UCSD-AML1 (cell line): ENCODE measurements at regions not wholly inside any gene's neighbourhood (a gene's known extent, or its start where the extent isn't known, plus 50 kb on each side); places are given as distances from the start of the nearest gene placed in this dataset.
"Not testable (repeated sequence)": the region's sequence is repeated elsewhere in the genome, so short reads cannot be mapped to it uniquely, and the experiment has no call there.

Experiments
- DNase-seq: peaks from one replicate; lab custom pipeline; 2025; ENCODE audit not compliant: unreplicated experiment; lab: John Stamatoyannopoulos, UW

DNA sequence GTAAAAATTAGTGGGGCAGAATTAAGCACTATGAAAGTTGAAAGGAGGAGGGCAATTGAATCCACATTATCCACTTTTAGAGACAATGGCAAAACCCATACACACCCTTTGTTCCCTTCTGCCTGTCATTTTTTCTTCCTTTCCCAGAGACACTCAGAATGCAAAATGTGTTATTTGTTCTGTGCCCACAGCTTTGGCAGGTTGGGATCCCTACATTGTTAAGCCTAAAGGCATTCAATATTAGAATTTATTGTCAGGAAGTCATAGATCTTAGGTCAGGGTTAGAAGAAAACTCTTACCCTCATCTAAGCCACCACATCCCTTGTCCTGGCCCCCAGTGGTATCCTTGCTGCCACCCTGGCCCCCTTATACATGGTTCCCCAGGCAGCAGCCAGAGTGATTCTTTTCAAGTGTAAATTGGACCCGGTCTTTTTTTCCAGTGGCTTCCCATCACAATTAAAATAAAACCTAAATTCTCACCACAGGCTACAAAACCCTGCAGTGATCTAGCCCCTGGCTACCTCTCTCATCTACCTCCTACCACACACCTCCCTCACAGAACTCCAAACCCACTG lies 470.1 kb upstream of the ATP11B start:
- no peak for DNase-seq

DNA sequence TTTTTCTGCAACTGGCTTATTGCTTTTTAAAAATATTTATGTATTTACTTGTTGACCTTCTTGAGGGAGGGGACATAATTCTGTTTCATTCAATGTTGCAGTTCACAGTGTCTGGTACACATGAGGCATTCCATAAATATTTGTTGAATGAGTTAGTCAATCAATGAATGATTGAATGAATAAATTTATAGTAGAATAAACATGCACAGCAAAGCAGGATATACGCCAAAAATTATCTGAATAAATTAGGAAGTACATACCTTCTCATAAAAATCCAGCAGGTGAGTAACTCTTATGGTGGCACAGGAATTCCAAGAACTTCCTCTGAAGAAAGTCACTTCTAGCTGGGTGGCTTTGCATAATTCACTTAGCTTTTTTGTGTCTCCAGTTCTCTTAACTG lies 469.4 kb upstream of the ATP11B start:
- no peak for DNase-seq

GRCh38 chr3:182325213-182325950 lies 467.9 kb upstream of the ATP11B start:
- no peak for DNase-seq

DNA sequence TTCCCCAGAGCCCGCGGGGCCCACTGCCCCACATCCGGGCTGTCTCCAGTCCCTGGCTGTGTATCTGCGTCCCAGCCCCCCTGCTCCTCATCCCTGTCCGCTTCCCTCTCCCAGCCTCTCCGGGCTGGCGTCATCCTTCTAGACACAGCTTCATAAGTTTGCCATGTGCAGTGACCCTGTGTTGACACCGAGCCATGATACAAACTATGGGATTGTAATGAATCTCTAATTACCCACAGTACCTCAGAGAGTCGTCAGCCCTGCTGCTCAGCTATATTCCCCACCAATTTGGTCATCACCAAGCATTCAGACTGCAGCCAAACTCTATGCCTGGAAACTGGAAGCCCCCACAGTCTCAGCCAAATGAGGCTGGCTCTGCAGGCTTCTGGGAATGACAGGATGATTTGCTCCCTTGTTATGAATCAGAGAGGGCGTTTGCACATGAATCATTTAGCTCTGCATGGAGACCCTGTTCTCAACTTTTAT lies 466.1 kb upstream of the ATP11B start:
- DNase-seq, result no peak

GRCh38 chr3:182330646-182331045 lies 462.7 kb upstream of the ATP11B start:
- DNase-seq, result no peak

DNA sequence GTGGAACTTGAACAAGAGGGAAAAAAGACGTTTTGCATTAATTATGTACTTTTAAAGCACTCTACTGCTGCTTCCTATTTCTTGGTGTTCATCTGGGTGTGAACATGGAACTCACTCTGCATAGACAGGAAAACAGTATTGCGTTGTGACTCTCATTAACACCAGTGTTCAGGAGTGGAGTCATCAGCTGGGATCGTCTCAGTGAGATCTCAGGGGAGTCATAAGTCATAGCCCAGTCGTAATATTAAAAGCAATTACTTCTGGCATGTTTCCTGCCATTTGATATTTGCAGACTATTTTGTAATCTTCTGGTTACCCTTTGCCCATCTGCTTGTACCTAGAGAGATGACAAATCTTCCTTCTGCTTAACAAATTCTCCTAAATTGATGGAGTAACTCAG lies 462.0 kb upstream of the ATP11B start:
- DNase-seq, result no peak

DNA sequence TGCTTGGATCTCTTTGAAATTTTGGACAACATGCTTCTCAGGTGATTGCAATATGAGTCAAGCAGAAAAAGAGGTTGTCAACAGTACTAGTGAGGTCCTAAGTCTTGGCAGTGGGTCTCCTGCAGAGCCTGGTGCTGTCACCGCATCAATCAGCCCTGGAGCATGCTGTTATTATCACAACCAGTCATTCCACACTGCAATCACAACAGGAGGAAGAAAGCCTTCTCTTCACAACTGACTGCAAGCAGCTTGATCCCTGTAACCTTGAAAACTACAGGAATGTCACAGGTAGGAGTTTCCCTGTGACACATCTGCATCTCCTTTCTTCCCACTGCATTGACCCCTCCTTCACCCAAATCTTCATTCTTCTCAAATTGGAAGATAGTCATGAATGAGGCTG lies 451.1 kb upstream of the ATP11B start:
- DNase-seq, result no peak

DNA sequence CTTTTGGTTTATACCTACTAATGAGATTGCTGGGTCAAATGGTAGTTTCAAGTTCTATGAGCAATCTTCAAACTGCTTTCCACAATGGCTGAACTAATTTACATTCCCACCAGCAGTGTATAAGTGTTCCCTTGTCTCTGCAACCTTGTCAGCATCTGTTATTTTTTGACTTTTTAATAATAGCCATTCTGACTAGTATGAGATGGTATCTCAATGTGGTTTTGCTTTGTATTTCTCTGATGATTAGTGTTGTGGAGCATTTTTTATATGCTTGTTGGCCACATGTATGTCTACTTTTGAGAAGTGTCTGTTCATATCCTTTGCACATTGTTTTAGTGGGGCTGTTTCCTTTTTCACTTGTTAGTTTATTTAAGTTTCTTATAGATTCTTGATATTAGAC lies 449.3 kb upstream of the ATP11B start:
- not testable (repeated sequence) for DNase-seq

GRCh38 chr3:182349051-182349450 lies 444.3 kb upstream of the ATP11B start:
- no peak for DNase-seq

DNA sequence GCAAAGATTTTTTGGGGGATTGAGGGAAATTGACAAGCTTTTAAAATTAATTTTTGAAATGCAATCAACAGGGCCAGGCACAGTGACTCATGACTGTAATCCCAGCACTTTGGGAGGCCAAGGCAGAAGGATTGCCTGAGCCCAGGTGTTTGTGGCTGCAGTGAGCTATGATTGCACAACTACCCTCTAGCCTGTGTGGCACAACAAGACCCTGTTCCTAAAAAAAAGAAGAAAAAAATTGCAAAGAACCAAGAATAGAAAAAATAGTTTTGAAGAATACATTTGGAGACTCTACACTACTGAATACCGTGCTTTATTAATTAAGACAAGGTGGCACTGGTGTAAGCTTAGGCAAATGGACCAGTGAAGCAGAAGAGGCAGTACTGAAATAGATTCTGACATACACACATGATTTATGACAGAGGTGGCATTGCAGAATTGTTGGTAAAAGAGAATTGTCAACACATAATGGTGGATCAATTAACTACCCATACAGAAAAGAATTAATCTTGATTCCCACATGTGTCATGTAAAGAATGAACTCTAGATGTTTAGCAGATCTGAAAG lies 443.3 kb upstream of the ATP11B start:
- DNase-seq, result no peak

GRCh38 chr3:182357928-182358327 lies 435.4 kb upstream of the ATP11B start:
- no peak for DNase-seq

GRCh38 chr3:182364323-182364722 lies 429.0 kb upstream of the ATP11B start:
- DNase-seq, result no peak

DNA sequence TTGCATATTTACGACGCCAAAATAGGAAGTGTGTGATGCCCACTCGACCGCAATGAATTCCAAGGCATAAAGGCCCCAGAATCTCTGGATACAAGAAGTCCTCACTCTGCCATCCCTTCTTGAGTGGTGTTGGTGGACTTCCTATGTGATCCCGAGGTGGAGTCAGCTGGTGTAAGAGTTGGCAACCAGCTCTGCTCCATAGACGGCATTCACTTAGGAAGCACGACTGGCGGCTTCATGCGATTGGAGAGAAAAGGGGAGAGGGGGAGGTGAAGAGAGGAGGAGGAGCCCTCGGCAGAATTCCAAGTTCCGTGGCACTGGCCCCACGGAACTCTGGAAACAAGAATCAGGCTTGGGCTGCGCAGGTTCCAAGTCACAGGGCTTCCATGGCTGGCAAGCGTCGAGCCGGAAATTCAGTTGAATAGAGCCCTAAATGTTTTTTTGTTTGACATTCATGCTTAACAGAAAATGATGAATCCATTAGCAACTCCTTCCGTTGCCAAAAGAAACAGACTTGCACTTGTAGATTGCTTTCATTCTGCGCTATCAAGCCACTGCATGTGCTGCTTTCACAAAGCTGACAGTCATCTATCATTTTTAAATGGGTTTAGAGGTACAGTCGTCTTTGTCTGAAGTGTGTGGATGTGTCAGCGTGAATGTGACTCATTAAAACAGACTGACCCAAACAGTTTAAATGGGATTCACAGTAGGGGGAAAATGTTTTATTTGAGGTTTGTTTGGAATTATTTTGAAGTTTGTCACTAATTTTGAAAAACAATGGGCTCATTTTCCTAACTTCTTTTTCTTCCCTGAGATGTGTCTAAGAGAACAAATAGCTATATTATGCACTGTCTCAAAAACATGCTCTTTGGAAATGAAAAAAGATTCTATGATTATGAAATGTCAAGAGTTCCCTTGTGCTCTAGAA lies 428.3 kb upstream of the ATP11B start:
- DNase-seq, result no peak

- no peak for DNase-seq
These were observed 426.6 kb upstream of the ATP11B start for GRCh38 chr3:182366746-182367145.

DNA sequence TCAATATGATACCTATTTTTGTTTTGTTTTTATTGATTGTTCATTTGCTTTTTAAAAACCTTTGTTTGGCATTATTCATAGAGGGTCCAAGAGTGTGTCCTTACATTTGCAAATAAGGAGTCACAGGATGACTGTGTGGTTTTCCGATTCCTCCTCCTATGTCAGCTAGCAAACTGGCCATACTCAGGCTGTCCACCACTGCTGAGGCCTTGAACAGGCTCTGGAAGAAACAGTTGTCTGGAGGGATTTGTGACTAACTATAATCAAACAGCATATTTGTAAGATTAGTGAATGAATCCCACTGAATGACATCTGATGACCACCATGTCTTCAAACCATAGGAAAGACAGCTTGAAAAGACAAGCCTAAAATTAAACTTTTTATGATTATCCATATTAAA lies 423.4 kb upstream of the ATP11B start:
- no peak for DNase-seq

- no peak for DNase-seq
These were observed 422.4 kb upstream of the ATP11B start for GRCh38 chr3:182370949-182371348.

- no peak for DNase-seq
These were observed 417.4 kb upstream of the ATP11B start for GRCh38 chr3:182375916-182376315.

DNA sequence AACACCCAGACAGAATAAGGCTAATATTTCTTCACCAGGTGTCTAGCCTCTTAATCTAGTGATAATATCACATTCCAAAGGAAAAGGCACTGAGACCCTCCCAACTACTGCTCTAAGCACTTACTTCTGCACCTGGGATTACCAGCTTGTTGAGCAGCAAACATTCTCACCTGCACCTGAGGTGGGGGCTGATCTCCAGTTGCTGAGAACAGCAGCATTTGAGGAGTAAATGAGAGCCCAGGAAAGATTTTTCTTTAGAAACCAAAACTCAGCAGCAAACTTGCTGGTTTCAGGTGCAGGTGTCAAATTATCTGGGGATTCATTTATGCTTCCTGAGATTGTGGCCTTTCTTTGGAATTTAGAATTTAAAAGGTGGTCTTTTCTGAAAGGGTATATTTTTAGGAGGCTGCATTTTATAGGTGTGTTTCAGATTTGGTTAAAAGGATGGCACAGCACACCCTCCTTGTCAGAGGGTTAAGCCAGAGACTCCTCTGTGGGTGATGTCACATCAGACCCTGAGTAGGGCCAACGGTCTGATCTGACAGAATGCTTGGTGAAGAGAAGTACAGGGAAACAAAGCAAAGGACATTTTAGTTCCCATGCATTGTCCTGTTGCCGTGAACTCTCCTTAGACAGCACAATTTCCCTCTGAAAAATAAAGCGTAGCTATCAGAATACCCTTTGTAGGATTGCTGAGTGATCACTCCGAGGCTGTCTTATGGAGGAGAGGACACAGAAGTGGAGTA lies 411.0 kb upstream of the ATP11B start:
- no peak for DNase-seq

DNA sequence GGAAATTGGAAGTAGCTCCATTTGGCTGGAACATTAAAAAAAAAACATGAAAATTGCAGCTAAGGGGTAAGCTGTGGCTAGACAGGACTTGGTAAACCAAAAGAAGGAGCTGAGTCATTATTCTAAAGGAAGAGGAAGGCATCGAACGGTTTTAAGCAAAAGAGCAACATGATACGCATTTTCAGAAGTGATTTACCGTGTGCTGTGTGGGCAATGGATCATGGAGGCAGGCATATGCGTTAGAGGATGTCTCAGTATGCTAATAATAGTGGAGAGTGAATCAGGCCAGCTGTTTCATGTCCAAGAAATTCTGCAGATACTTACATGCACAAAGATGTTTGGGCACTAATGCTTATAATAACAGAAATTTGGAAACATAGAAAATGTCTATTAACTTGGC lies 409.1 kb upstream of the ATP11B start:
- DNase-seq, result no peak

- DNase-seq, result no peak
These were observed 407.9 kb upstream of the ATP11B start for GRCh38 chr3:182385356-182385755.

DNA sequence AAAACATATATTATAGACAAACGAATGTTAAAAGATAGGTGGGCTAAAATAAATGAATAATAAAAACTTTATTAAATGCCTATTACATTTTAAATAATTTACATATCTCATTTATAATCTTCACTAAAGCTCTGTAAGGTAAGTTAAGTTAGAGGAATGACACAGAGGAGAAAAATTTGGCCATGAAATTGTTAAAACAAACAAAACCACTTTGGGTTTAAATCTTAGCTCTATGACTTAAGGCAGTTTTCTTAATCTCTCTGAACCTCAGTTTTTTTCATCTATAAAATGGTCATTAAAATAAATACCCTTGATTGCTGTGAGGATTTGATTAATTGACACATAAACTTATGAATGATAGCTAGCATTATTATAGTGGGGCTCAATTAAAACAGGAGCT lies 404.8 kb upstream of the ATP11B start:
- no peak for DNase-seq
